Activated CD8-positive, alpha-beta T cell treated with anti-CD3 and anti-CD28 coated beads, Interleukin-2, amount 10 ng/mL, durations not matched to agents 7 days and 5 days (primary cell): ENCODE measurements at regions not wholly inside any gene's neighbourhood (a gene's known extent, or its start where the extent isn't known, plus 50 kb on each side); places are given as distances from the start of the nearest gene placed in this dataset.

ENCODE experiments used
- ATAC-seq: fragments of 150-1000 bp; cut with Tn5 transposase; one replicate; pipeline ENCODE4 v1.10.0; 2021; ENCODE audit warnings: moderate library complexity
- CTCF ChIA-PET: fragments of 350-600 bp; sonication (Branson Sonifier 250); formaldehyde crosslinking; loops from one replicate; lab custom pipeline; 2021; ENCODE audit warnings: antibody characterized with exemption; lab: Charles Lee
- POLR2A ChIA-PET: fragments of 350-600 bp; sonication (Branson Sonifier 250); formaldehyde crosslinking; loops from one replicate; lab custom pipeline; 2021; ENCODE audit warnings: antibody characterized with exemption; lab: Charles Lee
- DNase-seq: peaks from one replicate; pipeline ENCODE4 v3.0.0-alpha.2; 2020
- H3K27ac Mint-ChIP-seq: one replicate; pipeline ENCODE4 v1.8.0; 2021; ENCODE audit warnings: mild to moderate bottlenecking, mixed read lengths
- H3K27me3 Mint-ChIP-seq: one replicate; pipeline ENCODE4 v1.8.0; 2021; ENCODE audit warnings: low read depth, mixed read lengths
- H3K36me3 Mint-ChIP-seq: one replicate; pipeline ENCODE4 v1.8.0; 2021; ENCODE audit warnings: low read depth, mixed read lengths
- H3K4me1 Mint-ChIP-seq: one replicate; pipeline ENCODE4 v1.8.0; 2021; ENCODE audit warnings: low read depth, mixed read lengths
- H3K4me3 Mint-ChIP-seq: one replicate; pipeline ENCODE4 v1.8.0; 2021; ENCODE audit warnings: mild to moderate bottlenecking, mixed read lengths
- H3K9me3 Mint-ChIP-seq: one replicate; pipeline ENCODE4 v1.8.0; 2022; ENCODE audit warnings: mixed read lengths; ENCODE audit not compliant: insufficient read depth

- Mint-ChIP-seq H3K27me3 (peaks cover 3% of the 10 kb centered on the region), H3K4me1 (peaks cover 48% of the 10 kb centered on the region), H3K9me3 (no peaks in the 10 kb centered on the region), H3K4me3 (peak overlapping the region; percentile 34), H3K27ac (peak overlapping the region; percentile 53), H3K36me3 (no peaks in the 10 kb centered on the region)
- DNase-seq: peak; percentile 95
- peak; percentile 93 for ATAC-seq
- CTCF ChIA-PET: interaction anchor here (0.6 to 6.7 kb wide), 44 partner anchors 8 to 487 kb away, joined by 3 to 118 read pairs (median 4); partner anchors contain the start of gene CPSF6
- POLR2A ChIA-PET: interaction anchor here (0.7 to 2.3 kb wide), 6 partner anchors 8 to 173 kb away, joined by 3 to 12 read pairs (median 3); partner anchors contain the start of gene CPSF6
Observed at GRCh38 chr12:69157023-69157655, 82.2 kb upstream of the CPSF6 start.

- ChIA-PET CTCF (interaction anchor here (0.9 to 1.1 kb wide), 4 partner anchors 9 to 172 kb away, joined by 3 to 6 read pairs (median 4); no protein-coding TSS in a partner anchor), POLR2A (no interaction called here)
- no peak overlapping the region for H3K4me3 Mint-ChIP-seq
- DNase-seq (peak; percentile 60), ATAC-seq (peak; percentile 69)
- no peaks in the 10 kb centered on the region for H3K9me3 Mint-ChIP-seq
- no peak overlapping the region for H3K27ac Mint-ChIP-seq
- H3K27me3 Mint-ChIP-seq: no peaks in the 10 kb centered on the region
- H3K4me1 Mint-ChIP-seq: peaks cover 21% of the 10 kb centered on the region
- H3K36me3 Mint-ChIP-seq: no peaks in the 10 kb centered on the region
Observed at GRCh38 chr12:69161829-69162228, 77.5 kb upstream of the CPSF6 start.

GRCh38 chr12:69163681-69164362, 75.5 kb upstream of the CPSF6 start:
- Mint-ChIP-seq H3K27me3 (no peaks in the 10 kb centered on the region), H3K36me3 (no peaks in the 10 kb centered on the region), H3K4me1 (peaks cover 17% of the 10 kb centered on the region), H3K27ac (no peak overlapping the region), H3K4me3 (no peak overlapping the region), H3K9me3 (no peaks in the 10 kb centered on the region)
- ATAC-seq (no peak), DNase-seq (no peak)
- ChIA-PET CTCF (interaction anchor here (1.0 to 2.0 kb wide), 2 partner anchors 9 to 91 kb away, joined by 3 to 7 read pairs; no protein-coding TSS in a partner anchor), POLR2A (interaction anchor here (0.6 kb wide), 1 partner anchor 1587 kb away, joined by 3 read pairs; no protein-coding TSS in a partner anchor)

GRCh38 chr12:69167648-69168165, 71.7 kb upstream of the CPSF6 start:
- no peaks in the 10 kb centered on the region for H3K9me3 Mint-ChIP-seq
- H3K27ac Mint-ChIP-seq: no peak overlapping the region
- H3K4me3 Mint-ChIP-seq: no peak overlapping the region
- H3K36me3 Mint-ChIP-seq: no peaks in the 10 kb centered on the region
- no peaks in the 10 kb centered on the region for H3K27me3 Mint-ChIP-seq
- DNase-seq (no peak), ATAC-seq (no peak)
- no peaks in the 10 kb centered on the region for H3K4me1 Mint-ChIP-seq
- CTCF ChIA-PET: interaction anchor here (3.9 kb wide), 1 partner anchor 12 kb away, joined by 14 read pairs; no protein-coding TSS in a partner anchor
- POLR2A ChIA-PET: no interaction called here

- no peak overlapping the region for H3K4me3 Mint-ChIP-seq
- no peaks in the 10 kb centered on the region for H3K4me1 Mint-ChIP-seq
- ATAC-seq (no peak), DNase-seq (no peak)
- no peaks in the 10 kb centered on the region for H3K9me3 Mint-ChIP-seq
- H3K27ac Mint-ChIP-seq: no peak overlapping the region
- CTCF ChIA-PET: interaction anchor here (0.6 to 3.9 kb wide), 2 partner anchors 12 to 994 kb away, joined by 3 to 14 read pairs; no protein-coding TSS in a partner anchor
- H3K27me3 Mint-ChIP-seq: no peaks in the 10 kb centered on the region
- no peaks in the 10 kb centered on the region for H3K36me3 Mint-ChIP-seq
- POLR2A ChIA-PET: no interaction called here
Observed at GRCh38 chr12:69168363-69168762, 71.0 kb upstream of the CPSF6 start.

- no peaks in the 10 kb centered on the region for H3K27me3 Mint-ChIP-seq
- DNase-seq: no peak
- no peak for ATAC-seq
- POLR2A ChIA-PET: no interaction called here
- H3K9me3 Mint-ChIP-seq: no peaks in the 10 kb centered on the region
- no peak overlapping the region for H3K27ac Mint-ChIP-seq
- H3K4me3 Mint-ChIP-seq: no peak overlapping the region
- no peaks in the 10 kb centered on the region for H3K4me1 Mint-ChIP-seq
- CTCF ChIA-PET: interaction anchor here (0.6 to 3.9 kb wide), 2 partner anchors 13 to 994 kb away, joined by 3 to 14 read pairs; no protein-coding TSS in a partner anchor
- H3K36me3 Mint-ChIP-seq: no peaks in the 10 kb centered on the region
Observed at GRCh38 chr12:69168828-69169227, 70.5 kb upstream of the CPSF6 start.

- DNase-seq (no peak), ATAC-seq (no peak)
- H3K36me3 Mint-ChIP-seq: no peaks in the 10 kb centered on the region
- no peak overlapping the region for H3K4me3 Mint-ChIP-seq
- CTCF ChIA-PET: interaction anchor here (2.4 kb wide), 1 partner anchor 14 kb away, joined by 9 read pairs; no protein-coding TSS in a partner anchor
- POLR2A ChIA-PET: no interaction called here
- H3K4me1 Mint-ChIP-seq: no peaks in the 10 kb centered on the region
- H3K27me3 Mint-ChIP-seq: no peaks in the 10 kb centered on the region
- H3K9me3 Mint-ChIP-seq: no peaks in the 10 kb centered on the region
- no peak overlapping the region for H3K27ac Mint-ChIP-seq
Observed at GRCh38 chr12:69170293-69170692, 69.1 kb upstream of the CPSF6 start.

GRCh38 chr12:69171881-69172280, 67.5 kb upstream of the CPSF6 start:
- Mint-ChIP-seq H3K36me3 (no peaks in the 10 kb centered on the region), H3K9me3 (no peaks in the 10 kb centered on the region), H3K4me1 (no peaks in the 10 kb centered on the region), H3K27me3 (no peaks in the 10 kb centered on the region), H3K27ac (no peak overlapping the region), H3K4me3 (no peak overlapping the region)
- no peak for ATAC-seq
- DNase-seq: no peak
- POLR2A ChIA-PET: no interaction called here
- CTCF ChIA-PET: interaction anchor here (1.4 to 2.4 kb wide), 2 partner anchors 10 to 15 kb away, joined by 5 to 9 read pairs; no protein-coding TSS in a partner anchor

GRCh38 chr12:69172491-69172890, 66.9 kb upstream of the CPSF6 start:
- H3K27me3 Mint-ChIP-seq: no peaks in the 10 kb centered on the region
- CTCF ChIA-PET: interaction anchor here (2.4 kb wide), 1 partner anchor 16 kb away, joined by 9 read pairs; no protein-coding TSS in a partner anchor
- H3K27ac Mint-ChIP-seq: no peak overlapping the region
- DNase-seq (no peak), ATAC-seq (no peak)
- no peaks in the 10 kb centered on the region for H3K36me3 Mint-ChIP-seq
- POLR2A ChIA-PET: no interaction called here
- H3K4me1 Mint-ChIP-seq: no peaks in the 10 kb centered on the region
- H3K4me3 Mint-ChIP-seq: no peak overlapping the region
- H3K9me3 Mint-ChIP-seq: no peaks in the 10 kb centered on the region

- Mint-ChIP-seq H3K4me3 (no peak overlapping the region), H3K36me3 (no peaks in the 10 kb centered on the region), H3K4me1 (no peaks in the 10 kb centered on the region), H3K27ac (no peak overlapping the region), H3K9me3 (no peaks in the 10 kb centered on the region), H3K27me3 (no peaks in the 10 kb centered on the region)
- DNase-seq (no peak), ATAC-seq (no peak)
- ChIA-PET CTCF (no interaction called here), POLR2A (no interaction called here)
Observed at GRCh38 chr12:69173368-69173767, 66.0 kb upstream of the CPSF6 start.

GRCh38 chr12:69179786-69180185, 59.6 kb upstream of the CPSF6 start:
- Mint-ChIP-seq H3K9me3 (no peaks in the 10 kb centered on the region), H3K4me1 (no peaks in the 10 kb centered on the region), H3K27me3 (peaks cover 5% of the 10 kb centered on the region), H3K4me3 (no peak overlapping the region), H3K36me3 (peaks cover 1% of the 10 kb centered on the region), H3K27ac (no peak overlapping the region)
- ATAC-seq (no peak), DNase-seq (no peak)
- ChIA-PET POLR2A (no interaction called here), CTCF (no interaction called here)
